HUES64 (cell line): ENCODE measurements at regions not wholly inside any gene's neighbourhood (a gene's known extent, or its start where the extent isn't known, plus 50 kb on each side); places are given as distances from the start of the nearest gene placed in this dataset.
"Not testable (repeated sequence)": the region's sequence is repeated elsewhere in the genome, so short reads cannot be mapped to it uniquely, and the experiment has no call there.

Source experiments
- H3K27ac ChIP-seq: 2 replicates; pipeline ENCODE4 v1.7.0; 2013; ENCODE audit warnings: low read depth, low read length, inconsistent platforms
- H3K27me3 ChIP-seq: 2 replicates; pipeline ENCODE4 v1.6.1; 2013; ENCODE audit warnings: mild to moderate bottlenecking, low read length; ENCODE audit not compliant: insufficient read depth
- H3K36me3 ChIP-seq: 2 replicates; pipeline ENCODE4 v1.6.1; 2013; ENCODE audit warnings: mild to moderate bottlenecking, low read length; ENCODE audit not compliant: insufficient read depth
- H3K4me1 ChIP-seq: 2 replicates; pipeline ENCODE4 v1.6.1; 2013; ENCODE audit warnings: mild to moderate bottlenecking, low read length, moderate library complexity; ENCODE audit not compliant: insufficient read depth
- H3K4me3 ChIP-seq: 2 replicates; pipeline ENCODE4 v1.5.1; 2013; ENCODE audit warnings: mild to moderate bottlenecking, low read length, moderate library complexity
- H3K9ac ChIP-seq: 2 replicates; pipeline ENCODE4 v1.6.1; 2013; ENCODE audit warnings: mild to moderate bottlenecking, low read depth, low read length
- H3K9me3 ChIP-seq: 2 replicates; pipeline ENCODE4 v1.6.1; 2013; ENCODE audit warnings: low read depth, low read length; ENCODE audit not compliant: insufficient read depth
- WGBS: fragments of 150-250, 120-280 bp; methylation state at CpG from one replicate; pipeline ENCODE4 v1.1.7; 2013; ENCODE audit warnings: missing lambda C conversion rate; 5-methylcytosine and 5-hydroxymethylcytosine counted together

- not testable (repeated sequence) for H3K9ac ChIP-seq, H3K9me3 ChIP-seq, H3K36me3 ChIP-seq, H3K4me1 ChIP-seq, H3K27me3 ChIP-seq, H3K4me3 ChIP-seq, H3K27ac ChIP-seq
- WGBS = 83% methylated on average over 2 of the region's 2 CpGs
These were observed 263.5 kb upstream of the PLGLB2 start for GRCh38 chr2:87484363-87484762.

GRCh38 chr2:87485455-87485854 is 262.4 kb upstream of the PLGLB2 start:
- H3K4me3 ChIP-seq, H3K4me1 ChIP-seq, H3K27ac ChIP-seq, H3K9ac ChIP-seq, H3K36me3 ChIP-seq, H3K27me3 ChIP-seq, H3K9me3 ChIP-seq: not testable (repeated sequence)
- WGBS = no CpG with 5 or more reads among the region's 8 CpGs

GRCh38 chr2:87485884-87486283 is 262.0 kb upstream of the PLGLB2 start:
- not testable (repeated sequence) for H3K4me3 ChIP-seq, H3K36me3 ChIP-seq, H3K27me3 ChIP-seq, H3K4me1 ChIP-seq, H3K9me3 ChIP-seq, H3K9ac ChIP-seq, H3K27ac ChIP-seq
- no CpG with 5 or more reads among the region's 10 CpGs for WGBS

GRCh38 chr2:87486413-87486812 is 261.5 kb upstream of the PLGLB2 start:
- H3K4me3 ChIP-seq, H3K4me1 ChIP-seq, H3K9me3 ChIP-seq, H3K27me3 ChIP-seq, H3K9ac ChIP-seq, H3K27ac ChIP-seq, H3K36me3 ChIP-seq: not testable (repeated sequence)
- 82% methylated on average over 3 of the region's 9 CpGs for WGBS

- H3K27ac ChIP-seq, H3K4me3 ChIP-seq, H3K4me1 ChIP-seq, H3K27me3 ChIP-seq, H3K36me3 ChIP-seq, H3K9ac ChIP-seq, H3K9me3 ChIP-seq: not testable (repeated sequence)
- WGBS = no CpG with 5 or more reads among the region's 1 CpG
These were observed 259.9 kb upstream of the PLGLB2 start for GRCh38 chr2:87488021-87488420.

- WGBS = 98% methylated on average over 3 of the region's 3 CpGs
- H3K9me3 ChIP-seq, H3K36me3 ChIP-seq, H3K4me3 ChIP-seq, H3K4me1 ChIP-seq, H3K27ac ChIP-seq, H3K9ac ChIP-seq, H3K27me3 ChIP-seq: not testable (repeated sequence)
These were observed 258.9 kb upstream of the PLGLB2 start for GRCh38 chr2:87488991-87489390.

- not testable (repeated sequence) for H3K36me3 ChIP-seq, H3K9ac ChIP-seq, H3K9me3 ChIP-seq, H3K4me3 ChIP-seq, H3K4me1 ChIP-seq, H3K27me3 ChIP-seq
- peak overlapping the region; percentile 61; the same call in 1 of the 2 replicates for H3K27ac ChIP-seq
- WGBS = 91% methylated on average over 5 of the region's 5 CpGs
These were observed 253.0 kb upstream of the PLGLB2 start for GRCh38 chr2:87494846-87495245.

- Histone ChIP-seq H3K27ac (peak overlapping the region; percentile 61; the same call in 1 of the 2 replicates), H3K4me1 (peaks cover 14% of the 10 kb centered on the region; the same call in 1 of the 2 replicates)
- H3K4me3 ChIP-seq, H3K27me3 ChIP-seq, H3K9me3 ChIP-seq, H3K36me3 ChIP-seq, H3K9ac ChIP-seq: not testable (repeated sequence)
- WGBS = 100% methylated on average over 2 of the region's 5 CpGs
These were observed 252.4 kb upstream of the PLGLB2 start for GRCh38 chr2:87495455-87495854.

GRCh38 chr2:87496036-87497006 is 251.6 kb upstream of the PLGLB2 start:
- no CpG with 5 or more reads among the region's 6 CpGs for WGBS
- Histone ChIP-seq H3K4me1 (peaks cover 14% of the 10 kb centered on the region), H3K27ac (peak overlapping the region; percentile 71; the same call in 1 of the 2 replicates)
- H3K9me3 ChIP-seq, H3K9ac ChIP-seq, H3K27me3 ChIP-seq, H3K36me3 ChIP-seq, H3K4me3 ChIP-seq: not testable (repeated sequence)

GRCh38 chr2:87497135-87497534 is 250.8 kb upstream of the PLGLB2 start:
- WGBS = no CpG with 5 or more reads among the region's 3 CpGs
- not testable (repeated sequence) for H3K27ac ChIP-seq, H3K4me3 ChIP-seq, H3K27me3 ChIP-seq, H3K9me3 ChIP-seq, H3K36me3 ChIP-seq, H3K9ac ChIP-seq
- peaks cover 14% of the 10 kb centered on the region for H3K4me1 ChIP-seq

- peaks cover 14% of the 10 kb centered on the region for H3K4me1 ChIP-seq
- not testable (repeated sequence) for H3K9ac ChIP-seq, H3K9me3 ChIP-seq, H3K4me3 ChIP-seq, H3K36me3 ChIP-seq, H3K27ac ChIP-seq, H3K27me3 ChIP-seq
- 83% methylated on average over 2 of the region's 4 CpGs for WGBS
These were observed 250.2 kb upstream of the PLGLB2 start for GRCh38 chr2:87497700-87498099.
